ENCODE measurements at regions not wholly inside any gene's neighbourhood (a gene's known extent, or its start where the extent isn't known, plus 50 kb on each side); places are given as distances from the start of the nearest gene placed in this dataset.

DNA sequence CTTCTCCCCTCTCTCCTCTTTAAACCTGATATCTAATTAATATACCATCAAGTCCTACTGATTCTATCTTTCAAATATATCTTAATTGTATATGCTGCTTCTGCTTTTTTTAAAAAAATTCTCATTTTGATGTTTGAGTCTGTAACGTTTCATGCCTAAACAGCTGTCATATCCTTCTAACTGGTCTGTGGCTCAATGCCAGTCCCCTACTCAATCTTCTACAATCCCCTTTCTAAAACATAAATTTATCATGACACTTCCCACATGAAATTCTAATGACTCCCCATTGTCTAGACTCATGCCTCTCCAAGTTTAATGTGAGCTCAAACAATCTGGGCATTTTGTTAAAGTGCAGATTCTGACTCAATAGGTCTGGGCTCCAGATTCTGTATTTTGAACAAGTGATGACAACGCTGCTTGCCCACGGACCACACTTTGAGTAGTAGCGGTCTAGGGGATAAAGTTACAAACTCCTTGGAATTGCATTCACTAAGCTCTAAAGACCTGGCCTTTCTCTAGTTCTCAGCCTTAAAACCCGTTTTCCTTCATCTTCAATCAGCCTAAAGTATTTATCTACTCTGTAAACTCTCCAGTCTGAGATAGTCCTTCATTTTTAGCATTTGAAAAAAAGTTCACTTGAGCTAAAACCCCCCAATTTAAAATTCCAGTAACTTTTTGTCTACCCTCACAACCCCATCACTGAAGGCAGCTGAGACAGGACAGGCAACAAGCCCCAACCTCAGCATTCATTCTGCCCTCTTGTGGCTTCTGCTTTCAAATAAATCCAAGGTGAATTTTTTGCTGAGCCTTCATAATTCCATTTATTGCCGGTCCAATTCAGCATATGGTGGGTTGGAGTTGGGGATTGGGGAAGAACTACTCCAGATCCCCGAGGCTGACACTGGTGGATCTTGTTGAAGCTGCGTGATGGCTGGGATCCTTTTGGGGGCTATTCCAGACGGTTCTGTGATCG lies 88.1 kb upstream of the THRB start:
- Mint-ChIP-seq H3K27me3 (ENCODE audit: insufficient read depth) (no peaks in the 10 kb centered on the region), H3K36me3 (ENCODE audit: low read depth) (no peaks in the 10 kb centered on the region; the same call in 1 of the 2 replicates), H3K4me1 (ENCODE audit: low read depth) (no peaks in the 10 kb centered on the region), H3K27ac (no peak overlapping the region), H3K4me3 (no peak overlapping the region), H3K9me3 (peaks cover 47% of the 10 kb centered on the region)
- no peak for DNase-seq
- TF ChIP-seq, protein P1, sequence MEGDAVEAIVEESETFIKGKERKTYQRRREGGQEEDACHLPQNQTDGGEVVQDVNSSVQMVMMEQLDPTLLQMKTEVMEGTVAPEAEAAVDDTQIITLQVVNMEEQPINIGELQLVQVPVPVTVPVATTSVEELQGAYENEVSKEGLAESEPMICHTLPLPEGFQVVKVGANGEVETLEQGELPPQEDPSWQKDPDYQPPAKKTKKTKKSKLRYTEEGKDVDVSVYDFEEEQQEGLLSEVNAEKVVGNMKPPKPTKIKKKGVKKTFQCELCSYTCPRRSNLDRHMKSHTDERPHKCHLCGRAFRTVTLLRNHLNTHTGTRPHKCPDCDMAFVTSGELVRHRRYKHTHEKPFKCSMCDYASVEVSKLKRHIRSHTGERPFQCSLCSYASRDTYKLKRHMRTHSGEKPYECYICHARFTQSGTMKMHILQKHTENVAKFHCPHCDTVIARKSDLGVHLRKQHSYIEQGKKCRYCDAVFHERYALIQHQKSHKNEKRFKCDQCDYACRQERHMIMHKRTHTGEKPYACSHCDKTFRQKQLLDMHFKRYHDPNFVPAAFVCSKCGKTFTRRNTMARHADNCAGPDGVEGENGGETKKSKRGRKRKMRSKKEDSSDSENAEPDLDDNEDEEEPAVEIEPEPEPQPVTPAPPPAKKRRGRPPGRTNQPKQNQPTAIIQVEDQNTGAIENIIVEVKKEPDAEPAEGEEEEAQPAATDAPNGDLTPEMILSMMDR (IDR thresholded peaks at IDR 0.05): no peak

DNA sequence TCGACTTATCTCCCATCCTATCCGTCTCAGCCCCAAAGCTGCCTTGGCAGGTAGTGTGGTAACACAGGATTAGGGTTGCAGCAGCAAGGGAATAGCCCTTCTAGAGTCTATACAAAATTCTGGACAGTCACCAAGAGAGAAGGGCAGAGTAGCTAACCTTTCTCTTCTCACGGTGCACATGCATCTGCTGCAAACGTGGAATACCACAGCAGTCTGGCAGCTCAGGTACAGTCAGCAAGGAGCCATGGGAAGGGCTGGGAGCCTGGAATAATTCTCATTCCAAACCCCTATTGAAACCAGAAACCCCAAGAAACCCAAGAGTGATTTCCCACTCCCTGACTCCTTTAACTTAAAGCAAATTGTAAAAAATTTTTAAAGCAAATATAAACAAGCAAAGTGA lies 92.3 kb upstream of the THRB start:
- Mint-ChIP-seq H3K36me3 (ENCODE audit: low read depth) (no peaks in the 10 kb centered on the region; the same call in 1 of the 2 replicates), H3K27me3 (ENCODE audit: insufficient read depth) (no peaks in the 10 kb centered on the region), H3K9me3 (peaks cover 43% of the 10 kb centered on the region), H3K4me1 (ENCODE audit: low read depth) (peaks cover 4% of the 10 kb centered on the region; the same call in 1 of the 2 replicates), H3K4me3 (no peak overlapping the region), H3K27ac (no peak overlapping the region)
- no peak for DNase-seq
- TF ChIP-seq, protein P1 (IDR thresholded peaks at IDR 0.05): no peak

DNA sequence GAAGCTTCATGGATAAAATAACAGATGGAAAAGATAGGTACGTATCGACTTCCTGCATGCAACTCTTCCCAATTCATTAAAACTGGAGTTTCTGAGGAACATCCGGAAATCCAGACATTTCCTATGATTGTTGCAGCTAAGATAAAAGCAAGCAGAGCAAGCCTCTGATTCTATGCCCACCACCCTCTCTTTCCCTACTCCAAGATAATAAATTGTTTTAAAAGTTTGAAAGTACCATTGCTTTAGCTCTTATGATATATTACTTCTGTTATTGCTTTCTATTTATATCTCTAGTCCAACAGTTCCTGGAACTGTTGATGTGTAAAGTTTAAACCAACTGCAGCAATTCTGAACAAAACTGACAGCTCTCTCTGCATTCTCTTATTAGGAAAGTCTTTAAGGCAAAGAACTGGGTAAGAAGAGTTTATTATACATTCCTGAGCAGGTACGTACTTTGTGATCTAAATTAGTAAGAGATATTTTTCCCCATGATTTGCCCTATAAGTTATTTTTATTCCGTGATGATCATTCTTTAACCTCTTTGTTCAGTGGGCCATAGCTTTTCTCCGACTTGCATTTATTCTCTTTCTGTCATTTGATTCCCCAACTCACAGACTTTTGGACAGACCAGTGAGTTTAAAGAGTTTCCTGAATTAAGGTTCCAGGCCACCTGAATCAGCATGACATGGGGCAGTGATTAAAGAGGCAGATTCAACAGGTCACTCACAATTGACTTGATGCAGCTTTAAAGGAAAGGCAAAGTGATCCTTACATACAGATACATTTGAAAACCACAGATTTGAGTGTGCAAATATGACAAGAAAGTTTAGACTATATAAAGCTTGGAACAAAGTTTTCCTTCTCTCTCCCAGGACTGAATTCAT lies 94.2 kb upstream of the THRB start:
- H3K4me1 Mint-ChIP-seq (ENCODE audit: low read depth): peaks cover 6% of the 10 kb centered on the region; the same call in 1 of the 2 replicates
- no peak for DNase-seq
- TF ChIP-seq, protein P1 (IDR thresholded peaks at IDR 0.05): no peak
- H3K4me3 Mint-ChIP-seq: no peak overlapping the region
- peaks cover 28% of the 10 kb centered on the region for H3K9me3 Mint-ChIP-seq
- H3K27me3 Mint-ChIP-seq (ENCODE audit: insufficient read depth): no peaks in the 10 kb centered on the region
- no peaks in the 10 kb centered on the region; the same call in 1 of the 2 replicates for H3K36me3 Mint-ChIP-seq (ENCODE audit: low read depth)
- no peak overlapping the region for H3K27ac Mint-ChIP-seq

DNA sequence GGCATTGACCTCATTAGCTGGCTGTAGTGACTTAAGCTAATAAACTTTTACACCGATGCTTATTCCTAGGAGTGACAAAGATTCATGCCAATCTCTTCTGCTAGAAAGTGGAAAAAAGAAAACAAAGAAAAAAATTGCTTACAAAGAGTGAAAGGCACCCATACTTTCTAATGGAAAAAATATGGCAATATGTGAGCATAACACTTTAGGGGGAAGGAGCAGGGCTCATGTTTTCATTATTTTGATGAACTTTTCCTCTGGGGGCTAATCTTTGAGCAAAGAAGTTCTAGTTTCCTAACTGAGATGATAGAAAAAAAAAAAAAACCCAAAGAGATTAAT lies 94.8 kb upstream of the THRB start:
- no peak for DNase-seq
- Mint-ChIP-seq H3K36me3 (ENCODE audit: low read depth) (no peaks in the 10 kb centered on the region; the same call in 1 of the 2 replicates), H3K27me3 (ENCODE audit: insufficient read depth) (no peaks in the 10 kb centered on the region), H3K27ac (no peak overlapping the region), H3K9me3 (peaks cover 28% of the 10 kb centered on the region), H3K4me1 (ENCODE audit: low read depth) (peaks cover 6% of the 10 kb centered on the region; the same call in 1 of the 2 replicates), H3K4me3 (no peak overlapping the region)
- TF ChIP-seq, protein P1 (IDR thresholded peaks at IDR 0.05): no peak

Measured in HFFc6 (cell line).